Body of pancreas (tissue), 4 donors: ENCODE measurements at regions not wholly inside any gene's neighbourhood (a gene's known extent, or its start where the extent isn't known, plus 50 kb on each side); places are given as distances from the start of the nearest gene placed in this dataset.

Source experiments
- ATAC-seq: fragments of 150-250 bp; one replicate; pipeline ENCODE4 v1.9.1; 2016
- DNase-seq, 4 donors: peaks; one replicate each; pipeline ENCODE4 v3.0.0-alpha.2; 2019
- H3K27ac ChIP-seq, 4 donors: fragments of 200-600 bp; sonication (generic); 1 replicate in 3 of 4; 2 replicates in 1 of 4; pipeline versions ENCODE4 v1.5.1 to v1.6.1; 2016 to 2019; ENCODE audit warnings: mild to moderate bottlenecking in 1 of 4, mixed read lengths in 1 of 4, moderate library complexity in 1 of 4
- H3K27me3 ChIP-seq, 2 donors: fragments of 200-600 bp; sonication (generic); one replicate each; pipeline ENCODE4 v1.6.0; 2016; ENCODE audit warnings: mild to moderate bottlenecking in 1 of 2
- H3K36me3 ChIP-seq, 2 donors: fragments of 200-600 bp; sonication (generic); replicated peaks in 1 of 2; 2 replicates each; pipeline ENCODE4 v1.5.1; 2016; ENCODE audit warnings: low read depth in 2 of 2; ENCODE audit not compliant: insufficient read depth in 1 of 2
- H3K4me1 ChIP-seq: fragments of 200-600 bp; sonication (generic); one replicate; pipeline ENCODE4 v1.6.0; 2016
- H3K4me3 ChIP-seq, 2 donors: fragments of 200-600 bp; sonication (generic); 1 replicate in 1 of 2; 2 replicates in 1 of 2; pipeline ENCODE4 v1.5.1; 2016 to 2019
- H3K9me3 ChIP-seq, 3 donors: fragments of 200-600 bp; sonication (generic); 1 replicate in 2 of 3; 2 replicates in 1 of 3; pipeline ENCODE4 v1.5.1; 2016
- CTCF ChIP-seq, 7 experiments: fragments of 450-650 bp in 4 of 7; fragments of 200-600 bp in 3 of 7; sonication (generic) in 3 of 7; IDR thresholded peaks; one replicate each; pipeline ENCODE4 v1.5.1; 2016 to 2019; ENCODE audit warnings: antibody characterized with exemption in 7 of 7
- POLR2A ChIP-seq, 3 donors: fragments of 450-650 bp; IDR thresholded peaks; one replicate each; pipeline ENCODE4 v1.6.1; 2016; ENCODE audit warnings: antibody characterized with exemption in 3 of 3, mild to moderate bottlenecking in 2 of 3
- WGBS, 2 donors: methylation state at CpG; one replicate each; pipeline ENCODE4 v1.1.5; 2017; 5-methylcytosine and 5-hydroxymethylcytosine counted together
- intact Hi-C: fragments of 100-400 bp; cut with DNase I; formaldehyde crosslinking; loops from one replicate; pipeline ENCODE4 v1.15.1; 2023

- TF ChIP-seq POLR2A (IDR thresholded peaks at IDR 0.05): no peak
- TF ChIP-seq CTCF (IDR thresholded peaks at IDR 0.05): no peak
- no peaks in the 10 kb centered on the region for H3K36me3 ChIP-seq
Measured at GRCh38 chr13:44807449-44808034, 181.7 kb downstream of the NUFIP1 start.

GRCh38 chr13:44806826-44807225, 182.4 kb downstream of the NUFIP1 start:
- Histone ChIP-seq H3K27ac (no peak overlapping the region), H3K4me3 (no peak overlapping the region), H3K4me1 (peaks cover 34% of the 10 kb centered on the region), H3K27me3 (no peaks in the 10 kb centered on the region), H3K36me3 (no peaks in the 10 kb centered on the region), H3K9me3 (no peaks in the 10 kb centered on the region)
- TF ChIP-seq CTCF (IDR thresholded peaks at IDR 0.05) (no peak), POLR2A (IDR thresholded peaks at IDR 0.05) (no peak)
- intact Hi-C loops: no loop called here
- DNase-seq (peak; percentile 33 to 48 (median 40)), ATAC-seq (peak; percentile 71)
- 47% methylated on average over 6 to 10 of the region's 10 CpGs for WGBS, 2 donors

More at GRCh38 chr13:44807449-44808034, 181.7 kb downstream of the NUFIP1 start:
- H3K27ac ChIP-seq: no peak overlapping the region
- intact Hi-C loops: no loop called here
- peaks cover 41% of the 10 kb centered on the region for H3K4me1 ChIP-seq
- H3K4me3 ChIP-seq: no peak overlapping the region
- no peaks in the 10 kb centered on the region for H3K9me3 ChIP-seq
- WGBS, 2 donors: 91 to 94% methylated on average over 5 of the region's 5 CpGs
- no peaks in the 10 kb centered on the region for H3K27me3 ChIP-seq
- no peak for ATAC-seq
- no peak for DNase-seq

- 68 to 77% methylated on average over 5 of the region's 5 CpGs for WGBS, 2 donors
- no peak overlapping the region for H3K4me3 ChIP-seq
- H3K27ac ChIP-seq: no peak overlapping the region
- no peaks in the 10 kb centered on the region for H3K9me3 ChIP-seq
- no peaks in the 10 kb centered on the region for H3K36me3 ChIP-seq
- ATAC-seq (no peak), DNase-seq (no peak)
- intact Hi-C loops: no loop called here
- TF ChIP-seq POLR2A (IDR thresholded peaks at IDR 0.05): no peak
- TF ChIP-seq CTCF (IDR thresholded peaks at IDR 0.05): no peak
- H3K27me3 ChIP-seq: no peaks in the 10 kb centered on the region
- H3K4me1 ChIP-seq: peaks cover 23% of the 10 kb centered on the region
Measured at GRCh38 chr13:44805585-44805984, 183.7 kb downstream of the NUFIP1 start.

- TF ChIP-seq CTCF (IDR thresholded peaks at IDR 0.05): no peak
- TF ChIP-seq POLR2A (IDR thresholded peaks at IDR 0.05): no peak
- Histone ChIP-seq H3K27ac (no peak overlapping the region), H3K4me1 (peaks cover 14% of the 10 kb centered on the region), H3K27me3 (no peaks in the 10 kb centered on the region), H3K9me3 (no peaks in the 10 kb centered on the region), H3K36me3 (no peaks in the 10 kb centered on the region), H3K4me3 (no peak overlapping the region)
- whole genome bisulfite sequencing, 2 donors: 85 to 87% methylated on average over 4 of the region's 4 CpGs
- no peak for DNase-seq
- intact Hi-C loops: no loop called here
- no peak for ATAC-seq
Measured at GRCh38 chr13:44803390-44803789, 185.9 kb downstream of the NUFIP1 start.

DNA sequence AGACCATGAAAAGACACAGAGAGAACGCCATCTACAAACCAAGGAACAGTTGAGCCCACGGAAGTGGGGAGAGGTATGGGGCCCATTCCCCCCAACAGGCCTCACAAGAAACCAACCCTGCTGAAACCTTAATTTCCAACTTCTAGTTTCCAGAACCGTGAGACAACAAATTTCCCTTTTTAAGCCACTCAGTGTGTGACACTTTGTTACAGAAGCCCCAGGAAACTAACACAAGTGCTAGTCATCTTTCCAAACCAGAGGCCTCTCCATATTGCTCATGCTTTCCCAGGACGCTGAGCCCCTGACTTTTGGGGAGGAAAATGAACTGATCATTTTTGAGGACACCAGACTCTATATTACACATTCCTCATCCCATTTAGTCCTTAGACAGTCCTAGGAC, 186.8 kb downstream of the NUFIP1 start:
- WGBS, 2 donors: 80 to 92% methylated on average over 4 of the region's 4 CpGs
- ATAC-seq: no peak
- Histone ChIP-seq H3K4me1 (peaks cover 18% of the 10 kb centered on the region), H3K36me3 (no peaks in the 10 kb centered on the region), H3K27me3 (no peaks in the 10 kb centered on the region), H3K9me3 (no peaks in the 10 kb centered on the region), H3K4me3 (no peak overlapping the region), H3K27ac (no peak overlapping the region)
- intact Hi-C loops: no loop called here
- DNase-seq: no peak
- TF ChIP-seq POLR2A (IDR thresholded peaks at IDR 0.05): no peak
- TF ChIP-seq CTCF (IDR thresholded peaks at IDR 0.05): no peak
